ENCODE measurements at regions not wholly inside any gene's neighbourhood (a gene's known extent, or its start where the extent isn't known, plus 50 kb on each side); places are given as distances from the start of the nearest gene placed in this dataset.

DNA sequence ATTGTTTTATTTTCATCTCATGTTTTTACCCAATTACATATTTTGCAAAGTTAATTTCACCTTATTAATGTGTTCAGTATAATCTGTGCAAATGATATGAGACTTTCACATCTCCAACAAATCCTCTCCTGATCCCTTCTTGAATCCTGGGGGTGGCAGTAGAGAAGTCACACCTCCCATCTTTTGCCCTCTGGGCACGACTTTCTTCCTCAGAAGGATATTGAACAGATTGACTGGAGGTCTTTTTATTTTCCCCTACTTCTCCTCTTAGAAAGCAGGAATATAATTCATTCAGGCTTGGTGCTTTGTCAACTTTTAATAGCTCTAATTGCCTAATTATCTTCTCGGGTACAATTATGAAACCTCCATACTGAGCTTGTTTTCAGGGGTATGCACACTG, 1037.1 kb upstream of the NUDT12 start:
- Histone ChIP-seq H3K27ac (no peak overlapping the region), H3K4me3 (ENCODE audit: low read depth, low read length) (no peak overlapping the region), H3K36me3 (replicated peaks) (no peaks in the 10 kb centered on the region), H3K27me3 (replicated peaks) (no peaks in the 10 kb centered on the region)
- TF ChIP-seq, protein P1, sequence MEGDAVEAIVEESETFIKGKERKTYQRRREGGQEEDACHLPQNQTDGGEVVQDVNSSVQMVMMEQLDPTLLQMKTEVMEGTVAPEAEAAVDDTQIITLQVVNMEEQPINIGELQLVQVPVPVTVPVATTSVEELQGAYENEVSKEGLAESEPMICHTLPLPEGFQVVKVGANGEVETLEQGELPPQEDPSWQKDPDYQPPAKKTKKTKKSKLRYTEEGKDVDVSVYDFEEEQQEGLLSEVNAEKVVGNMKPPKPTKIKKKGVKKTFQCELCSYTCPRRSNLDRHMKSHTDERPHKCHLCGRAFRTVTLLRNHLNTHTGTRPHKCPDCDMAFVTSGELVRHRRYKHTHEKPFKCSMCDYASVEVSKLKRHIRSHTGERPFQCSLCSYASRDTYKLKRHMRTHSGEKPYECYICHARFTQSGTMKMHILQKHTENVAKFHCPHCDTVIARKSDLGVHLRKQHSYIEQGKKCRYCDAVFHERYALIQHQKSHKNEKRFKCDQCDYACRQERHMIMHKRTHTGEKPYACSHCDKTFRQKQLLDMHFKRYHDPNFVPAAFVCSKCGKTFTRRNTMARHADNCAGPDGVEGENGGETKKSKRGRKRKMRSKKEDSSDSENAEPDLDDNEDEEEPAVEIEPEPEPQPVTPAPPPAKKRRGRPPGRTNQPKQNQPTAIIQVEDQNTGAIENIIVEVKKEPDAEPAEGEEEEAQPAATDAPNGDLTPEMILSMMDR (IDR thresholded peaks at IDR 0.05; ENCODE audit: low read depth, low read length, missing control alignments) = no peak
- in situ Hi-C loops (cut with HindIII; ENCODE audit: low pct_ligation_motif_present, low sequenced_read_pairs) = no loop called here
- DNase-seq = no peak

DNA sequence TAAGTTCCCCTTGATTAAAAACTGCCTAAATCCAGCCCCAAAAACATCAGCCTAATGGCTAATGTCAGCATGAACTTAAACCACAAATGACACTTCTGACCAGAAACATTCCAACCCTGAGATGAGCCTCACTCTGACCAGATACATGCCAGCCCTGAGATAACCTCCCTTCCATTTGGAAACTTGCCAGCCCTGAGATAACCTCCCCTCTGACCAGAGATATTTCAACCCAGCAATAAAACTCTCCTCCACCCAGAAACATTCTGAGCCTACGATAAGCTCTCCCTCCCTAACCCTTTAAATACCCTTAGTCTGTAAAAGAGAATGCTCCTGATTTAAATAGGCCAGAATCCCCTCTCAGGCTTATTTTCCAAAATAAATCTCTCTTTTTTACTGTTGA, 1035.7 kb upstream of the NUDT12 start:
- Histone ChIP-seq H3K27me3 (replicated peaks) (no peaks in the 10 kb centered on the region), H3K4me3 (ENCODE audit: low read depth, low read length) (no peak overlapping the region), H3K27ac (no peak overlapping the region), H3K36me3 (replicated peaks) (no peaks in the 10 kb centered on the region)
- in situ Hi-C loops (cut with HindIII; ENCODE audit: low pct_ligation_motif_present, low sequenced_read_pairs) = no loop called here
- TF ChIP-seq, protein P1 (IDR thresholded peaks at IDR 0.05; ENCODE audit: low read depth, low read length, missing control alignments) = no peak
- DNase-seq = no peak

- H3K4me3 ChIP-seq (ENCODE audit: low read depth, low read length) = no peak overlapping the region
- DNase-seq = no peak
- H3K36me3 ChIP-seq (replicated peaks) = no peaks in the 10 kb centered on the region
- TF ChIP-seq, protein P1 (IDR thresholded peaks at IDR 0.05; ENCODE audit: low read depth, low read length, missing control alignments) = no peak
- no peaks in the 10 kb centered on the region for H3K27me3 ChIP-seq (replicated peaks)
- no peak overlapping the region for H3K27ac ChIP-seq
- in situ Hi-C loops (cut with HindIII; ENCODE audit: low pct_ligation_motif_present, low sequenced_read_pairs) = no loop called here
These were observed 1032.3 kb upstream of the NUDT12 start for GRCh38 chr5:104594850-104595249.

DNA sequence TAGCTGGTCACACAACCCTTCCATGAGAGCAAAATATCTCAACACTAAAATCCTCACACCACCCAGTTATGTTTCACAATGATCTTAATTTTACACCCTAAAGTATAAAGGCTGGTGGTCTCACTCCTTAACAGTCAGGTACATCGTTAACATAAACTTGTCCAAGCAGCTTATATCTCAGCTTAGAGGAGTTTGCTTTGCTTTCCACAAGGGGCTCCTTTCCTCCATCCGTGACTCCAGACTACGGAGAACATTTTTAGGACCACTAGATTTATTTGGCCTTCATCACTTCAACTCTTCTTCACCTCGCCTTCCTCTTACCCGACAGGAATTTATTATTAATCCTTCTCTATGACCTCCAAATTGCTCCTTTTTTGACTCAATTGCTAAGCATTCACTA, 1014.1 kb upstream of the NUDT12 start:
- H3K4me3 ChIP-seq (ENCODE audit: low read depth, low read length) = no peak overlapping the region
- TF ChIP-seq, protein P1 (IDR thresholded peaks at IDR 0.05; ENCODE audit: low read depth, low read length, missing control alignments) = no peak
- in situ Hi-C loops (cut with HindIII; ENCODE audit: low pct_ligation_motif_present, low sequenced_read_pairs) = no loop called here
- no peaks in the 10 kb centered on the region for H3K36me3 ChIP-seq (replicated peaks)
- H3K27ac ChIP-seq = no peak overlapping the region
- no peaks in the 10 kb centered on the region for H3K27me3 ChIP-seq (replicated peaks)
- no peak for DNase-seq

- in situ Hi-C loops (cut with HindIII; ENCODE audit: low pct_ligation_motif_present, low sequenced_read_pairs) = no loop called here
- DNase-seq = no peak
- no peaks in the 10 kb centered on the region for H3K36me3 ChIP-seq (replicated peaks)
- H3K4me3 ChIP-seq (ENCODE audit: low read depth, low read length) = no peak overlapping the region
- H3K27me3 ChIP-seq (replicated peaks) = no peaks in the 10 kb centered on the region
- H3K27ac ChIP-seq = no peak overlapping the region
- TF ChIP-seq, protein P1 (IDR thresholded peaks at IDR 0.05; ENCODE audit: low read depth, low read length, missing control alignments) = no peak
These were observed 1011.5 kb upstream of the NUDT12 start for GRCh38 chr5:104573949-104574709.

- in situ Hi-C loops (cut with HindIII; ENCODE audit: low pct_ligation_motif_present, low sequenced_read_pairs) = no loop called here
- Histone ChIP-seq H3K27me3 (replicated peaks) (no peaks in the 10 kb centered on the region), H3K27ac (no peak overlapping the region), H3K4me3 (ENCODE audit: low read depth, low read length) (no peak overlapping the region), H3K36me3 (replicated peaks) (no peaks in the 10 kb centered on the region)
- TF ChIP-seq, protein P1 (IDR thresholded peaks at IDR 0.05; ENCODE audit: low read depth, low read length, missing control alignments) = no peak
- no peak for DNase-seq
These were observed 1007.0 kb upstream of the NUDT12 start for GRCh38 chr5:104569621-104570020.
